ENCODE measurements at regions not wholly inside any gene's neighbourhood (a gene's known extent, or its start where the extent isn't known, plus 50 kb on each side); places are given as distances from the start of the nearest gene placed in this dataset.

GRCh38 chr12:111193496-111193895 is 175.4 kb downstream of the PHETA1 start (continued):
- TF ChIP-seq ZBTB43 (CRISPR knock-in tag; IDR thresholded peaks at IDR 0.05) (no peak), NFYB (CRISPR knock-in tag; conservative IDR thresholded peaks at IDR 0.05; ENCODE audit: low read depth) (no peak), ATF3 (CRISPR knock-in tag; conservative IDR thresholded peaks at IDR 0.05) (no peak)

- POLR2A ChIA-PET, result no interaction called here
- Mint-ChIP-seq H3K9me3 (no peaks in the 10 kb centered on the region), H3K4me3 (no peak overlapping the region), H3K27me3 (ENCODE audit: low read depth) (no peaks in the 10 kb centered on the region), H3K4me1 (peaks cover 24% of the 10 kb centered on the region), H3K27ac (no peak overlapping the region), H3K36me3 (no peaks in the 10 kb centered on the region)
- no peak for TF ChIP-seq RELA (CRISPR knock-in tag; IDR thresholded peaks at IDR 0.05; ENCODE audit: borderline replicate concordance)
- TF ChIP-seq IRF2 (CRISPR knock-in tag; IDR thresholded peaks at IDR 0.05; ENCODE audit: borderline replicate concordance, low read depth), result no peak
- TF ChIP-seq FOXP1 (CRISPR knock-in tag; IDR thresholded peaks at IDR 0.05; ENCODE audit: borderline replicate concordance), result no peak
- TF ChIP-seq TCF7 (CRISPR knock-in tag; IDR thresholded peaks at IDR 0.05; ENCODE audit: low read depth), result no peak
- no peak for TF ChIP-seq CDX4 (CRISPR knock-in tag; IDR thresholded peaks at IDR 0.05; ENCODE audit: borderline replicate concordance)
- TF ChIP-seq JAZF1 (CRISPR knock-in tag; IDR thresholded peaks at IDR 0.05), result no peak
- CTCF ChIA-PET, result no interaction called here
- DNase-seq (ENCODE audit: low spot score), result no peak
- no peak for ATAC-seq
These were observed 175.8 kb downstream of the PHETA1 start for GRCh38 chr12:111193067-111193466.

GRCh38 chr12:111192647-111193046 is 176.2 kb downstream of the PHETA1 start:
- CTCF ChIA-PET, result interaction anchor here (0.7 kb wide), 1 partner anchor 172 kb away, joined by 3 read pairs; no protein-coding TSS in a partner anchor
- TF ChIP-seq NR2C2 (CRISPR knock-in tag; IDR thresholded peaks at IDR 0.05) (no peak), HMGA2 (CRISPR knock-in tag; IDR thresholded peaks at IDR 0.05) (no peak)
- no peaks in the 10 kb centered on the region for H3K9me3 Mint-ChIP-seq
- no peak for DNase-seq (ENCODE audit: low spot score)
- H3K27me3 Mint-ChIP-seq (ENCODE audit: low read depth), result no peaks in the 10 kb centered on the region
- H3K36me3 Mint-ChIP-seq, result no peaks in the 10 kb centered on the region
- H3K27ac Mint-ChIP-seq, result peak overlapping the region; percentile 28; the same call in 1 of the 2 replicates
- POLR2A ChIA-PET, result no interaction called here
- H3K4me1 Mint-ChIP-seq, result peaks cover 24% of the 10 kb centered on the region
- no peak overlapping the region for H3K4me3 Mint-ChIP-seq
- ATAC-seq, result no peak

- ChIA-PET CTCF (interaction anchor here (0.6 to 0.9 kb wide), 2 partner anchors 30 to 185 kb away, joined by 3 read pairs; no protein-coding TSS in a partner anchor), POLR2A (no interaction called here)
- ATAC-seq (no peak), DNase-seq (ENCODE audit: low spot score) (no peak)
- TF ChIP-seq ZNF219 (CRISPR knock-in tag; IDR thresholded peaks at IDR 0.05; ENCODE audit: borderline replicate concordance) (no peak), ERG (CRISPR knock-in tag; IDR thresholded peaks at IDR 0.05) (no peak), NFYB (CRISPR knock-in tag; conservative IDR thresholded peaks at IDR 0.05; ENCODE audit: low read depth) (no peak), TEAD4 (CRISPR knock-in tag; IDR thresholded peaks at IDR 0.05) (no peak), ETV6 (CRISPR knock-in tag; IDR thresholded peaks at IDR 0.05) (no peak), IRF1 (CRISPR knock-in tag; IDR thresholded peaks at IDR 0.05) (no peak), ZNF121 (CRISPR knock-in tag; IDR thresholded peaks at IDR 0.05) (no peak), ESRRA (CRISPR knock-in tag; IDR thresholded peaks at IDR 0.05; ENCODE audit: borderline replicate concordance) (no peak), ZSCAN18 (CRISPR knock-in tag; IDR thresholded peaks at IDR 0.05) (no peak), MXD4 (CRISPR knock-in tag; IDR thresholded peaks at IDR 0.05; ENCODE audit: borderline replicate concordance) (no peak), CDX4 (CRISPR knock-in tag; IDR thresholded peaks at IDR 0.05; ENCODE audit: borderline replicate concordance) (no peak), HMGXB4 (CRISPR knock-in tag; IDR thresholded peaks at IDR 0.05) (no peak)
- Mint-ChIP-seq H3K4me3 (no peak overlapping the region), H3K27ac (no peak overlapping the region), H3K27me3 (ENCODE audit: low read depth) (no peaks in the 10 kb centered on the region), H3K36me3 (no peaks in the 10 kb centered on the region), H3K9me3 (no peaks in the 10 kb centered on the region), H3K4me1 (peaks cover 28% of the 10 kb centered on the region)
These were observed 178.0 kb downstream of the PHETA1 start for GRCh38 chr12:111190741-111191526.
